ENCODE measurements at regions not wholly inside any gene's neighbourhood (a gene's known extent, or its start where the extent isn't known, plus 50 kb on each side); places are given as distances from the start of the nearest gene placed in this dataset.

- CTCF ChIA-PET (ENCODE audit: partially characterized antibody): no interaction called here
- FAIRE-seq (no peak), DNase-seq (ENCODE audit: low read depth in 1 of 2, low spot score in 2 of 2) (no peak)
- Histone ChIP-seq H3K4me1 (replicated peaks in 1 of 4; ENCODE audit: control insufficient read depth in 3 of 4, insufficient read depth in 4 of 4, low read length in 3 of 4) (no peaks in the 10 kb centered on the region), H3K56ac (replicated peaks; ENCODE audit: insufficient read length, low read depth, low read length) (no peak overlapping the region), H2BK20ac (ENCODE audit: low read length) (no peak overlapping the region), H3K79me1 (ENCODE audit: low read depth, low read length) (no peaks in the 10 kb centered on the region), H4K8ac (ENCODE audit: extremely low read depth, insufficient read depth, low read length) (no peak overlapping the region), H3K9ac (replicated peaks in 1 of 4; ENCODE audit: extremely low read depth in 1 of 4, low read depth in 3 of 4, low read length in 3 of 4) (no peak overlapping the region), H3K4ac (replicated peaks; ENCODE audit: insufficient read length, low read depth, low read length) (no peak overlapping the region), H2BK120ac (replicated peaks; ENCODE audit: low read depth, low read length) (no peak overlapping the region), H2AFZ (ENCODE audit: low read length) (no peak overlapping the region), H2AK5ac (ENCODE audit: low read depth, low read length) (no peak overlapping the region), H4K20me1 (replicated peaks in 1 of 2; ENCODE audit: control insufficient read depth in 1 of 2, insufficient read depth in 2 of 2, low read length in 2 of 2) (no peaks in the 10 kb centered on the region), H3K27me3 (replicated peaks in 1 of 4; ENCODE audit: control insufficient read depth in 3 of 4, extremely low read depth in 1 of 4, insufficient read depth in 3 of 4, low read length in 3 of 4) (no peaks in the 10 kb centered on the region), H3K9me3 (ENCODE audit: insufficient read depth in 2 of 2, low read depth in 1 of 2, low read length in 1 of 2) (no peaks in the 10 kb centered on the region), H3K23me2 (ENCODE audit: low read depth, low read length) (no peaks in the 10 kb centered on the region), H3K14ac (ENCODE audit: insufficient read length) (no peak overlapping the region), H3K27ac (ENCODE audit: low read depth, low read length) (no peak overlapping the region), H4K5ac (ENCODE audit: insufficient read length, low read depth, low read length) (no peak overlapping the region), H2BK15ac (ENCODE audit: low read length) (no peak overlapping the region), H4K91ac (replicated peaks; ENCODE audit: insufficient read length, low read length) (no peak overlapping the region), H3K4me3 (ENCODE audit: extremely low read depth in 1 of 4, insufficient read depth in 2 of 4, low read depth in 3 of 4, low read length in 4 of 4) (no peak overlapping the region), H3K36me3 (ENCODE audit: control insufficient read depth in 2 of 4, insufficient read depth in 4 of 4, low read length in 3 of 4) (no peaks in the 10 kb centered on the region), H3K79me2 (ENCODE audit: control insufficient read depth in 1 of 2, insufficient read depth in 2 of 2, low read length in 2 of 2) (no peaks in the 10 kb centered on the region), H3K18ac (ENCODE audit: extremely low read depth, low read length) (no peak overlapping the region), H2BK5ac (ENCODE audit: low read depth, low read length) (no peak overlapping the region), H2BK12ac (ENCODE audit: low read depth, low read length) (no peak overlapping the region), H3K23ac (ENCODE audit: insufficient read length) (no peak overlapping the region), H3K4me2 (ENCODE audit: insufficient read depth in 1 of 2, low read depth in 2 of 2, low read length in 2 of 2) (no peak overlapping the region)
- no peak for TF ChIP-seq CBX5 (IDR thresholded peaks at IDR 0.05; ENCODE audit: low read depth, low read length)
- TF ChIP-seq CHD2 (IDR thresholded peaks at IDR 0.05; ENCODE audit: low read length): no peak
- TF ChIP-seq BCL11A (IDR thresholded peaks at IDR 0.05; ENCODE audit: low read depth in 2 of 2, low read length in 2 of 2): no peak
- no peak for TF ChIP-seq FOSL1 (IDR thresholded peaks at IDR 0.05; ENCODE audit: insufficient read depth, low read depth, low read length)
- no peak for TF ChIP-seq USF2 (IDR thresholded peaks at IDR 0.05; ENCODE audit: low read length)
- TF ChIP-seq SP4 (IDR thresholded peaks at IDR 0.05; ENCODE audit: low read length): no peak
- TF ChIP-seq PHF8 (conservative IDR thresholded peaks at IDR 0.05; ENCODE audit: low read depth, low read length): no peak
- TF ChIP-seq SIX5 (IDR thresholded peaks at IDR 0.05; ENCODE audit: low read depth, low read length): no peak
- no peak for TF ChIP-seq CREB1 (IDR thresholded peaks at IDR 0.05)
- no peak for TF ChIP-seq SIRT6 (IDR thresholded peaks at IDR 0.05; ENCODE audit: low read length)
- 92% methylated on average over 3 of the region's 3 CpGs; no CpG with 5 or more reads in 1 of the 2 experiments for WGBS, 2 experiments (ENCODE audit: extremely low coverage in 1 of 2, insufficient coverage in 1 of 2, insufficient read length in 1 of 2, insufficient replicate concordance in 2 of 2, low coverage in 1 of 2, low lambda C conversion rate in 2 of 2, missing lambda C conversion rate in 1 of 2)
- POLR2A ChIA-PET (ENCODE audit: partially characterized antibody): no interaction called here
These were observed 115.6 kb upstream of the DIAPH2 start for GRCh38 chrX:96569034-96569433.
